ACC112 (cell line): ENCODE measurements at regions not wholly inside any gene's neighbourhood (a gene's known extent, or its start where the extent isn't known, plus 50 kb on each side); places are given as distances from the start of the nearest gene placed in this dataset.

Source experiments
- H2AFZ ChIP-seq: fragments of 200-600 bp; sonication (generic); one replicate; pipeline ENCODE4 v1.6.0; 2017; ENCODE audit warnings: antibody characterized with exemption, low read length; ENCODE audit not compliant: unreplicated experiment
- H3K27ac ChIP-seq: fragments of 200-600 bp; sonication (generic); 2 replicates; pipeline ENCODE4 v1.5.1; 2014; ENCODE audit warnings: low read depth, mild to moderate bottlenecking, antibody characterized with exemption, low read length, moderate library complexity
- H3K27me3 ChIP-seq: fragments of 200-600 bp; sonication (generic); 2 replicates; pipeline ENCODE4 v1.6.1; 2014; ENCODE audit warnings: mild to moderate bottlenecking, antibody characterized with exemption, low read length, moderate library complexity, mixed read lengths; ENCODE audit not compliant: insufficient read depth
- H3K36me3 ChIP-seq: fragments of 200-600 bp; sonication (generic); 2 replicates; pipeline ENCODE4 v1.6.1; 2016; ENCODE audit warnings: mild to moderate bottlenecking, antibody characterized with exemption, low read length, moderate library complexity, mixed read lengths; ENCODE audit not compliant: insufficient read depth
- H3K4me1 ChIP-seq: fragments of 200-600 bp; sonication (generic); one replicate; pipeline ENCODE4 v1.6.1; 2016; ENCODE audit warnings: low read length, mixed read lengths; ENCODE audit not compliant: insufficient read depth, unreplicated experiment, control insufficient read depth
- H3K4me3 ChIP-seq: fragments of 200-600 bp; sonication (generic); 2 replicates; pipeline ENCODE4 v1.5.1; 2014; ENCODE audit warnings: mild to moderate bottlenecking, low read depth, low read length
- H3K79me2 ChIP-seq: fragments of 200-600 bp; sonication (generic); one replicate; pipeline ENCODE4 v1.6.0; 2016; ENCODE audit warnings: low read length; ENCODE audit not compliant: control insufficient read depth, unreplicated experiment, insufficient read depth

GRCh38 chr12:87086118-87086891, 830.1 kb upstream of the MGAT4C start:
- H3K4me3 ChIP-seq, result no peak overlapping the region
- no peak overlapping the region for H3K27ac ChIP-seq
- no peaks in the 10 kb centered on the region for H3K36me3 ChIP-seq
- H3K4me1 ChIP-seq, result no peaks in the 10 kb centered on the region
- no peaks in the 10 kb centered on the region for H3K27me3 ChIP-seq
- no peaks in the 10 kb centered on the region for H3K79me2 ChIP-seq
- no peak overlapping the region for H2AFZ ChIP-seq

- H3K27me3 ChIP-seq, result no peaks in the 10 kb centered on the region
- H3K4me3 ChIP-seq, result no peak overlapping the region
- H3K27ac ChIP-seq, result no peak overlapping the region
- no peaks in the 10 kb centered on the region for H3K4me1 ChIP-seq
- H3K79me2 ChIP-seq, result no peaks in the 10 kb centered on the region
- no peaks in the 10 kb centered on the region for H3K36me3 ChIP-seq
- H2AFZ ChIP-seq, result no peak overlapping the region
Observed at GRCh38 chr12:87085286-87085685, 829.1 kb upstream of the MGAT4C start.

- H3K27ac ChIP-seq, result no peak overlapping the region
- H3K4me1 ChIP-seq, result no peaks in the 10 kb centered on the region
- H3K79me2 ChIP-seq, result no peaks in the 10 kb centered on the region
- no peaks in the 10 kb centered on the region for H3K36me3 ChIP-seq
- no peak overlapping the region for H3K4me3 ChIP-seq
- H3K27me3 ChIP-seq, result no peaks in the 10 kb centered on the region
- no peak overlapping the region for H2AFZ ChIP-seq
Observed at GRCh38 chr12:87082756-87083155, 826.6 kb upstream of the MGAT4C start.

DNA sequence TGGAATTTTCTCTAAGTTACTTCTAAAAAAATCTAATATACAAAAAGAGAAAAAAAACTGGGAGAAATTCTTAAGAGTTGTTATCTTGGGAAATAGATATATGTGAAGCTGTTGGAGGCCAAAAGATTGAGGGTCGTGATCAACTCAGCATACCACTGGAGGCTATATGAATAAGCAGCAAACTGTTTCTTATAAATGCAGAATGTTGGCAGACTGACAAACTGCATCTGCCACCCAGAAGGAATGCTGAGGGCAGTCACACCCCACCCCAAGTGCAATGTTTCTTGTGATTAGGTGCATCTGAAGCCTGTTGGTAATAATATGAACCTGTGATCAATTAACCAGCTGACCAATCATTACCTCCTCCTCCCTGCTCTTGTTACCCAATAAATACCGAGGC, 818.6 kb upstream of the MGAT4C start:
- Histone ChIP-seq H3K4me1 (no peaks in the 10 kb centered on the region), H3K36me3 (no peaks in the 10 kb centered on the region), H3K79me2 (no peaks in the 10 kb centered on the region), H3K4me3 (no peak overlapping the region), H3K27me3 (no peaks in the 10 kb centered on the region), H2AFZ (no peak overlapping the region), H3K27ac (no peak overlapping the region)

- no peak overlapping the region for H3K27ac ChIP-seq
Observed at GRCh38 chr12:87066326-87066725, 810.1 kb upstream of the MGAT4C start.

GRCh38 chr12:87059231-87059630, 803.0 kb upstream of the MGAT4C start:
- Histone ChIP-seq H3K79me2 (no peaks in the 10 kb centered on the region), H3K36me3 (no peaks in the 10 kb centered on the region), H3K27me3 (no peaks in the 10 kb centered on the region), H2AFZ (peak overlapping the region; percentile 59), H3K27ac (no peak overlapping the region), H3K4me1 (no peaks in the 10 kb centered on the region), H3K4me3 (no peak overlapping the region)

More at GRCh38 chr12:87066326-87066725, 810.1 kb upstream of the MGAT4C start:
- no peak overlapping the region for H2AFZ ChIP-seq
- H3K27me3 ChIP-seq, result no peaks in the 10 kb centered on the region
- no peaks in the 10 kb centered on the region for H3K36me3 ChIP-seq
- no peaks in the 10 kb centered on the region for H3K79me2 ChIP-seq
- no peak overlapping the region for H3K4me3 ChIP-seq
- H3K4me1 ChIP-seq, result no peaks in the 10 kb centered on the region

- Histone ChIP-seq H3K79me2 (no peaks in the 10 kb centered on the region), H3K27ac (no peak overlapping the region), H3K36me3 (no peaks in the 10 kb centered on the region), H3K27me3 (no peaks in the 10 kb centered on the region), H3K4me3 (no peak overlapping the region), H2AFZ (no peak overlapping the region), H3K4me1 (no peaks in the 10 kb centered on the region)
Observed at GRCh38 chr12:87054226-87054625, 798.0 kb upstream of the MGAT4C start.

DNA sequence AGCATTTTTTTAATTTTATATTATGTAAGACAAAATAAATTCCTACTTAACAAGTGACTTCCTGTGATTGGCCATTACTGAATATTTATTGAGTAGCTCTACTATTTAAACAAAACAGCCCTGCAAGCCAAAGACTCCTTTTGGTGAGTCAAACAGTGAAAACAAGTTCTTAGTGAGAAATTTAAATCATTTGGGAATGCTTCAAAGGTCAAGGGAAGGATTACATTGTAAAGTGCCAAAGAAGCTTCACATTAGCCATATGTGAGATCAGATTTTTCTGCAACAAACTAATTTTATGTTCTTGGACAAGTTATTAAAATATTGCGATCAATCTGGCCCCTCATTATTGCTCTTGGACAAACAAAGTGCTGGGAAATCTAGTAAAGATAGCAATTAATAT, 795.4 kb upstream of the MGAT4C start:
- Histone ChIP-seq H3K4me3 (no peak overlapping the region), H3K36me3 (no peaks in the 10 kb centered on the region), H3K27me3 (no peaks in the 10 kb centered on the region), H3K79me2 (no peaks in the 10 kb centered on the region), H2AFZ (no peak overlapping the region), H3K27ac (no peak overlapping the region), H3K4me1 (no peaks in the 10 kb centered on the region)

DNA sequence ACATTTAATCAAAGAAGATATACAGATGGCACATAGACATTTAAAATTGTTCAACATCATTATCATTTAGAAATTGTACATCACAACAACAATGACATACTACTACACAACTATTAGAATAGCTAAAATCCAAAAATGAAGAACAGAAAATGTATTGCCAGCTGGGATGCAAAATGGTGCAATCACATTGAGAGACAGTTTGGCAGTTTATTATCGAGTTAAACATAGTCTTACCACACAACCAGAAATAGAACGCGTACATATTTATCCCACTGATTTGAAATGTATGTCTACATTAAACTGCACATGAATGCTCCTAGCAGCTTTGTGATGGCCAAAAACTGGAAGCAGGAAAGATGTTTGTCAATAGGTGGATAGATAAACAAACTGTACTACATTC, 791.5 kb upstream of the MGAT4C start:
- Histone ChIP-seq H3K4me3 (no peak overlapping the region), H3K27ac (no peak overlapping the region), H3K79me2 (no peaks in the 10 kb centered on the region), H2AFZ (no peak overlapping the region), H3K27me3 (no peaks in the 10 kb centered on the region), H3K36me3 (no peaks in the 10 kb centered on the region), H3K4me1 (no peaks in the 10 kb centered on the region)

DNA sequence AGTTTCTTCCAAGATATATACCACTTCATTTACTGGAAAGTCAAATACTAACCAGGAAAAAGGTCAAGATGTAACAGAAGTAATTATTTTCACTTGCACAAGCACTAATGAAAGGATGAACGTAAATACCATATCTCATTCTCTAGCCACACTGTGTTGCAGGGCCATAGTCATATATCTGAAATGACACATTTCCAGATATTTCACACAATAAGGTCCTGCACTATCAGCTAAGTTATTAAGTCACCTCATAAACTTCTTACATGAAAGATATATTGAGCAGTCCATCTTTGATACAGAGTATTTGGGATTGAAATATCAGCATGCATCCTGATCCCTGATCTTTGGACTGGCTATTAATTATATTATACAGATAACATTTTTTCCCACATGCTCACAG, 783.3 kb upstream of the MGAT4C start:
- no peak overlapping the region for H2AFZ ChIP-seq
- no peak overlapping the region for H3K27ac ChIP-seq
- no peaks in the 10 kb centered on the region for H3K4me1 ChIP-seq
- no peaks in the 10 kb centered on the region for H3K36me3 ChIP-seq
- no peak overlapping the region for H3K4me3 ChIP-seq
- no peaks in the 10 kb centered on the region for H3K27me3 ChIP-seq
- H3K79me2 ChIP-seq, result no peaks in the 10 kb centered on the region

- H3K4me3 ChIP-seq, result no peak overlapping the region
- H3K27me3 ChIP-seq, result no peaks in the 10 kb centered on the region
- no peaks in the 10 kb centered on the region for H3K79me2 ChIP-seq
- no peaks in the 10 kb centered on the region for H3K4me1 ChIP-seq
- no peak overlapping the region for H2AFZ ChIP-seq
- no peaks in the 10 kb centered on the region for H3K36me3 ChIP-seq
- H3K27ac ChIP-seq, result no peak overlapping the region
Observed at GRCh38 chr12:87038098-87038497, 781.9 kb upstream of the MGAT4C start.
